ENCODE measurements at regions not wholly inside any gene's neighbourhood (a gene's known extent, or its start where the extent isn't known, plus 50 kb on each side); places are given as distances from the start of the nearest gene placed in this dataset.

DNA sequence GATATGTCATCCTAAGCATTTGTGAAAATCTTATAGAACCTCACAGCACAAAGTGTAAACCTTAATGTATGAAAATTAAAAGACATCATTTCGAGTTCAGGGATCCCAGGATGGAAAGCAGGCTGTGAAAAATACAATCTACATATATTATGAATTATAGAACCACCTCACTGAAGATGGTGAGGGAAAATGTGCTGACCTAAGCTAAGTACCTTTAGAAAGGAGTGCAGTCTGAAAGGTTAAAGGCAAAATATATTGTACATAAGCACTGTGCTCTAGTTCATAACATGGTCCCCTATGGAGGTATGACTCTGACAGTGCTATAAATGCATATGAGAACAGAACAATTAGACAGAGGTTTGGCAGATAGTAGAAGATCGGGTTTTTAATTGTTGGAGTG is 368.6 kb downstream of the TMA16 start:
- TF ChIP-seq CTCF (IDR thresholded peaks at IDR 0.05; ENCODE audit: low read depth, low read length) (no peak), EZH2phosphoT487 (IDR thresholded peaks at IDR 0.05; ENCODE audit: low read depth) (no peak)

Data from OCI-LY3 (cell line).